A549 (cell line): ENCODE measurements at regions not wholly inside any gene's neighbourhood (a gene's known extent, or its start where the extent isn't known, plus 50 kb on each side); places are given as distances from the start of the nearest gene placed in this dataset.

Source experiments
- ATAC-seq, 2 experiments: fragments of 200-7000 bp in 1 of 2; fragments of >200 bp in 1 of 2; cut with Nextera tagmentation in 1 of 2; cut with Tn5 transposase in 1 of 2; 3 replicates each; pipeline versions ENCODE4 v1.8.0 to v1.9.1; 2018 to 2020; ENCODE audit warnings: mild to moderate bottlenecking in 1 of 2, moderate library complexity in 1 of 2
- CTCF ChIA-PET: fragments of 300-600 bp; sonication (Branson Sonifier 250); formaldehyde crosslinking; extraction: SDS; loops from one replicate; lab custom pipeline; 2021; ENCODE audit warnings: antibody characterized with exemption, inconsistent platforms; lab: Yijun Ruan, JAX
- POLR2A ChIA-PET: fragments of 350-600 bp; formaldehyde crosslinking; extraction: SDS; loops from one replicate; lab custom pipeline; 2021; ENCODE audit warnings: antibody characterized with exemption, inconsistent platforms; lab: Yijun Ruan, JAX
- DNase-seq, 2 experiments: peaks; one replicate each; pipeline versions ENCODE4 v3.0.0 to v3.0.0-alpha.2; 2011 to 2016; ENCODE audit warnings: low read depth in 1 of 2, low spot score in 1 of 2
- FAIRE-seq: peaks from 2 replicates; lab custom pipeline; 2011; peaks lifted over from hg19 to GRCh38; lab: Jason Lieb, UNC
- H3K27ac ChIP-seq, 2 experiments: fragments of >200 bp; sonication (Bioruptor Twin); formaldehyde crosslinking; 3 replicates each; pipeline ENCODE4 v1.5.1; 2016 to 2017
- H3K4me1 ChIP-seq: fragments of >200 bp; sonication (Bioruptor Twin); formaldehyde crosslinking; 3 replicates; pipeline ENCODE4 v1.6.1; 2016
- H3K4me2 ChIP-seq: fragments of >200 bp; sonication (Bioruptor Twin); formaldehyde crosslinking; 3 replicates; pipeline ENCODE4 v1.6.1; 2016
- H3K4me3 ChIP-seq: fragments of >200 bp; sonication (Bioruptor Twin); formaldehyde crosslinking; 3 replicates; pipeline ENCODE4 v1.5.1; 2016
- H3K9me3 ChIP-seq: fragments of >200 bp; sonication (Bioruptor Twin); formaldehyde crosslinking; 3 replicates; pipeline ENCODE4 v1.6.1; 2016
- BHLHE40 ChIP-seq: IDR thresholded peaks from 2 replicates; pipeline ENCODE4 v1.6.1; 2012; ENCODE audit warnings: low read depth, low read length, inconsistent platforms
- CHD2 ChIP-seq: fragments of 150-350 bp; IDR thresholded peaks from 2 replicates; pipeline ENCODE4 v1.6.1; 2014; ENCODE audit warnings: low read length; ENCODE audit not compliant: partially characterized antibody
- EHF ChIP-seq: fragments of 250-450 bp; sonication (Bioruptor Pico); IDR thresholded peaks from 2 replicates; pipeline ENCODE4 v1.5.0; 2020; ENCODE audit warnings: mild to moderate bottlenecking
- EHMT2 ChIP-seq: fragments of 200-600 bp; sonication (generic); IDR thresholded peaks from 2 replicates; pipeline ENCODE4 v1.6.1; 2016; ENCODE audit warnings: antibody characterized with exemption, low read depth, mild to moderate bottlenecking, moderate library complexity
- ESRRA ChIP-seq: fragments of 150-350 bp; IDR thresholded peaks from 2 replicates; pipeline ENCODE4 v1.6.1; 2014; ENCODE audit warnings: mild to moderate bottlenecking, low read length, borderline replicate concordance
- FOSL2 ChIP-seq, 2 experiments: fragments of 450-650 bp in 1 of 2; fragments of >200 bp in 1 of 2; sonication (Bioruptor Twin) in 1 of 2; formaldehyde crosslinking; IDR thresholded peaks; 2 replicates each; pipeline versions ENCODE4 v1.5.0 to v1.6.1; 2016 to 2020; ENCODE audit warnings: mild to moderate bottlenecking in 1 of 2, moderate library complexity in 1 of 2
- GATA3 ChIP-seq: IDR thresholded peaks from 2 replicates; pipeline ENCODE4 v1.6.1; 2012; ENCODE audit warnings: borderline replicate concordance
- HOXB13 ChIP-seq: fragments of 250-450 bp; sonication (Bioruptor Pico); IDR thresholded peaks from 2 replicates; pipeline ENCODE4 v1.5.0; 2020; ENCODE audit warnings: low read depth, mild to moderate bottlenecking, moderate library complexity
- HOXB5 ChIP-seq: fragments of 250-450 bp; sonication (Bioruptor Pico); IDR thresholded peaks from 2 replicates; pipeline ENCODE4 v1.5.0; 2020; ENCODE audit warnings: mild to moderate bottlenecking, moderate library complexity
- JUNB ChIP-seq: fragments of >200 bp; sonication (Bioruptor Twin); formaldehyde crosslinking; IDR thresholded peaks from 2 replicates; pipeline ENCODE4 v1.6.1; 2016
- KDM1A ChIP-seq: fragments of 200-600 bp; sonication (generic); IDR thresholded peaks from 2 replicates; pipeline ENCODE4 v1.6.1; 2016; ENCODE audit warnings: low read depth, mild to moderate bottlenecking
- MAFK ChIP-seq: fragments of 450-650 bp; IDR thresholded peaks from 2 replicates; pipeline ENCODE4 v1.6.1; 2014; ENCODE audit not compliant: partially characterized antibody
- MAZ ChIP-seq: fragments of 150-350 bp; IDR thresholded peaks from 2 replicates; pipeline ENCODE4 v1.6.1; 2014; ENCODE audit warnings: antibody characterized with exemption, low read depth, low read length, borderline replicate concordance
- NPAS2 ChIP-seq: fragments of 250-450 bp; sonication (Bioruptor Pico); IDR thresholded peaks from 2 replicates; pipeline ENCODE4 v1.8.0; 2022; ENCODE audit warnings: mild to moderate bottlenecking, moderate library complexity, borderline replicate concordance
- PHF8 ChIP-seq: fragments of 200-600 bp; sonication (generic); IDR thresholded peaks from 2 replicates; pipeline ENCODE4 v1.6.1; 2016; ENCODE audit warnings: low read depth, mild to moderate bottlenecking, antibody characterized with exemption, moderate library complexity, borderline replicate concordance
- RAD21 ChIP-seq, 2 experiments: fragments of >200 bp in 1 of 2; sonication (Bioruptor Twin) in 1 of 2; formaldehyde crosslinking in 1 of 2; IDR thresholded peaks in 1 of 2; conservative IDR thresholded peaks in 1 of 2; 2 replicates in 1 of 2; 3 replicates in 1 of 2; pipeline ENCODE4 v1.6.1; 2012 to 2018; ENCODE audit warnings: inconsistent platforms in 1 of 2
- RFX5 ChIP-seq: fragments of 450-650 bp; IDR thresholded peaks from 2 replicates; pipeline ENCODE4 v1.7.1; 2014; ENCODE audit warnings: antibody characterized with exemption, mild to moderate bottlenecking, moderate library complexity
- RNF2 ChIP-seq: fragments of 200-600 bp; sonication (generic); IDR thresholded peaks from 2 replicates; pipeline ENCODE4 v1.6.1; 2016; ENCODE audit warnings: low read depth, mild to moderate bottlenecking, antibody characterized with exemption, moderate library complexity, borderline replicate concordance
- WGBS: methylation state at CpG from one replicate; pipeline ENCODE4 v1.1.6; 2017; ENCODE audit errors: missing lambda C conversion rate; 5-methylcytosine and 5-hydroxymethylcytosine counted together
- TF ChIP-seq, protein P1 (sequence below): fragments of 250-450 bp; sonication (Bioruptor Pico); IDR thresholded peaks from 2 replicates; pipeline ENCODE4 v1.5.0; 2021; ENCODE audit warnings: mild to moderate bottlenecking, moderate library complexity, borderline replicate concordance
- TF ChIP-seq, protein P2 (sequence below): fragments of >200 bp; sonication (Bioruptor Twin); formaldehyde crosslinking; IDR thresholded peaks from 3 replicates; pipeline ENCODE4 v1.5.1; 2016
- TF ChIP-seq, protein P3 (sequence below): fragments of 150-350 bp; IDR thresholded peaks from 2 replicates; pipeline ENCODE4 v1.6.1; 2014; ENCODE audit warnings: low read depth, mild to moderate bottlenecking, low read length
- TF ChIP-seq, protein P4 (sequence below): fragments of >200 bp; sonication (Bioruptor Twin); formaldehyde crosslinking; IDR thresholded peaks from 3 replicates; pipeline ENCODE4 v1.6.1; 2016
- TF ChIP-seq, protein P5 (sequence below): IDR thresholded peaks from 2 replicates; pipeline ENCODE4 v1.6.1; 2012

DNA sequence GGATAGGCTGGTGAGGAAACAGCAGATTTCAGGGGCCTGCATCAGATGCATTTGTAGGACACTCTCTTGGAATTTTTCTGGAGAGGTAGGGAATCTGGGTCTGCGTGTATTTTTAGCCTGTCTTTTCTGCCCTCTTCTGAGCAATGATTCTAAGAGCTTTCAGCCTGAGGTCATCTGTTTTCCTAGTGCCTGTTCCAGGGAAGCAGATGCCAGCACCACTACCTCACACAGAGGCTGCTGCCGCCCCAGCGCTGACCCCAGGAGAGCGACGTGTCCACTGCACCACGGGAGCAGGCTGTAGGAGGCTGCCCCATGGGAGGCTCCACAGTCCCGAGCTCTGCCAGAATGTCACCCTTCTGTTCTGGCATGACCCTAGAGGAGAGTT lies 316.5 kb downstream of the CYP26B1 start:
- FAIRE-seq, result no peak
- ATAC-seq, result peak; percentile 87 to 93
- peaks cover 21% of the 10 kb centered on the region for H3K4me1 ChIP-seq
- 5% methylated on average over 4 of the region's 7 CpGs for WGBS
- CTCF ChIA-PET, result interaction anchor here (2.0 kb wide), 1 partner anchor 220 kb away, joined by 7 read pairs; no protein-coding TSS in a partner anchor
- H3K4me3 ChIP-seq, result no peak overlapping the region
- peak; percentile 15 to 56 for DNase-seq
- peak overlapping the region; percentile 37; the same call in 2 of the 3 replicates for H3K4me2 ChIP-seq
- TF ChIP-seq GATA3 (no peak), BHLHE40 (no peak), KDM1A (no peak)
- TF ChIP-seq, all 56 proteins: peak for 0
- POLR2A ChIA-PET, result no interaction called here
- peak overlapping the region; percentile 8 to 68; a peak in 5 of 6 replicates for H3K27ac ChIP-seq
- no peaks in the 10 kb centered on the region for H3K9me3 ChIP-seq

DNA sequence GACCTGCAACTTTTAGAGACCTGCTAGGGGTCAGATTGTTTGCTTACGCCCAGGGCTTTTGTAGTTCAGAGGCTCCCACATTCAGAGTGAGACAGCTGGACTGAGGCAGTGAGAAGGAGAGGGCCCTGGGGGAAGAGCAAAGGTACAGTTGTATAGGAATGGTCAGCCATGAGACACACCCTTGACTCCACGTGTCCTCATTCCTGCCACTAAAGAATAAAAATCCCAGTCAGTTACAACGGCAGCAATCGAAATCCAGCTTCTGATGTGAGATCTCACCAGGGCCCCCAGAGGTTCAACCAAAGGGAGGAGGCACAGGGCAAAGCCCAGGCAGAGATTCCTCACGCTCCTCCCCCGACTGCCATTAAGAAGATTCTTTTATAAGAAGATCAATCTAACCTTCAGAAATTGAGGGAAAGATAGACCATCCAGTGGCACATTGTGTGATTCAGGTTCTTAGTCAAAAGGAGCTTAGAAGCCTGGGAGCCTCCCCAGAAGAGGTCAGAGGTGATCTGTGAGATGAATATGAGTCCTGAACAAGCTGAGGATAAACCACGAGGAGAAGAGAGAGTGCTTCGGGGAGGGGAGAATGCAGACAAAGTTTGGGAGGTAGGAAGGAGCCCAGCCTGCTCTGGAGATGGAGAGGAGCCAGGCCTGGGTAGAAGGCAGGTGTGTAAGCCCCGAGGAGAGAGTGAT lies 317.0 kb downstream of the CYP26B1 start:
- no peak for TF ChIP-seq HOXB5
- no peak for TF ChIP-seq HOXB13 (CRISPR knock-in tag)
- no peak for TF ChIP-seq CHD2
- TF ChIP-seq, protein P1, sequence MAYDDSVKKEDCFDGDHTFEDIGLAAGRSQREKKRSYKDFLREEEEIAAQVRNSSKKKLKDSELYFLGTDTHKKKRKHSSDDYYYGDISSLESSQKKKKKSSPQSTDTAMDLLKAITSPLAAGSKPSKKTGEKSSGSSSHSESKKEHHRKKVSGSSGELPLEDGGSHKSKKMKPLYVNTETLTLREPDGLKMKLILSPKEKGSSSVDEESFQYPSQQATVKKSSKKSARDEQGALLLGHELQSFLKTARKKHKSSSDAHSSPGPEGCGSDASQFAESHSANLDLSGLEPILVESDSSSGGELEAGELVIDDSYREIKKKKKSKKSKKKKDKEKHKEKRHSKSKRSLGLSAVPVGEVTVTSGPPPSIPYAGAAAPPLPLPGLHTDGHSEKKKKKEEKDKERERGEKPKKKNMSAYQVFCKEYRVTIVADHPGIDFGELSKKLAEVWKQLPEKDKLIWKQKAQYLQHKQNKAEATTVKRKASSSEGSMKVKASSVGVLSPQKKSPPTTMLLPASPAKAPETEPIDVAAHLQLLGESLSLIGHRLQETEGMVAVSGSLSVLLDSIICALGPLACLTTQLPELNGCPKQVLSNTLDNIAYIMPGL (CRISPR knock-in tag), result no peak
- no peak for TF ChIP-seq NPAS2 (CRISPR knock-in tag)
- TF ChIP-seq, protein P2, sequence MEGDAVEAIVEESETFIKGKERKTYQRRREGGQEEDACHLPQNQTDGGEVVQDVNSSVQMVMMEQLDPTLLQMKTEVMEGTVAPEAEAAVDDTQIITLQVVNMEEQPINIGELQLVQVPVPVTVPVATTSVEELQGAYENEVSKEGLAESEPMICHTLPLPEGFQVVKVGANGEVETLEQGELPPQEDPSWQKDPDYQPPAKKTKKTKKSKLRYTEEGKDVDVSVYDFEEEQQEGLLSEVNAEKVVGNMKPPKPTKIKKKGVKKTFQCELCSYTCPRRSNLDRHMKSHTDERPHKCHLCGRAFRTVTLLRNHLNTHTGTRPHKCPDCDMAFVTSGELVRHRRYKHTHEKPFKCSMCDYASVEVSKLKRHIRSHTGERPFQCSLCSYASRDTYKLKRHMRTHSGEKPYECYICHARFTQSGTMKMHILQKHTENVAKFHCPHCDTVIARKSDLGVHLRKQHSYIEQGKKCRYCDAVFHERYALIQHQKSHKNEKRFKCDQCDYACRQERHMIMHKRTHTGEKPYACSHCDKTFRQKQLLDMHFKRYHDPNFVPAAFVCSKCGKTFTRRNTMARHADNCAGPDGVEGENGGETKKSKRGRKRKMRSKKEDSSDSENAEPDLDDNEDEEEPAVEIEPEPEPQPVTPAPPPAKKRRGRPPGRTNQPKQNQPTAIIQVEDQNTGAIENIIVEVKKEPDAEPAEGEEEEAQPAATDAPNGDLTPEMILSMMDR, result no peak
- no peak for TF ChIP-seq MAZ
- TF ChIP-seq RAD21 (conservative IDR thresholded peaks at IDR 0.05 in 1 of 2, IDR thresholded peaks at IDR 0.05 in 1 of 2), result no peak
- TF ChIP-seq RNF2, result no peak
- TF ChIP-seq, protein P3, sequence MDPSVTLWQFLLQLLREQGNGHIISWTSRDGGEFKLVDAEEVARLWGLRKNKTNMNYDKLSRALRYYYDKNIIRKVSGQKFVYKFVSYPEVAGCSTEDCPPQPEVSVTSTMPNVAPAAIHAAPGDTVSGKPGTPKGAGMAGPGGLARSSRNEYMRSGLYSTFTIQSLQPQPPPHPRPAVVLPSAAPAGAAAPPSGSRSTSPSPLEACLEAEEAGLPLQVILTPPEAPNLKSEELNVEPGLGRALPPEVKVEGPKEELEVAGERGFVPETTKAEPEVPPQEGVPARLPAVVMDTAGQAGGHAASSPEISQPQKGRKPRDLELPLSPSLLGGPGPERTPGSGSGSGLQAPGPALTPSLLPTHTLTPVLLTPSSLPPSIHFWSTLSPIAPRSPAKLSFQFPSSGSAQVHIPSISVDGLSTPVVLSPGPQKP, result no peak
- no peak for TF ChIP-seq MAFK
- no peak for TF ChIP-seq EHF (CRISPR knock-in tag)
- peaks cover 21% of the 10 kb centered on the region for H3K4me1 ChIP-seq
- H3K4me3 ChIP-seq, result no peak overlapping the region
- H3K27ac ChIP-seq, result peak overlapping the region; percentile 8 to 68; a peak in 4 of 6 replicates
- ATAC-seq (peak in 1 of 2 experiments; percentile 19; a peak in 3 of 6 replicates), DNase-seq (no peak), FAIRE-seq (no peak)
- H3K9me3 ChIP-seq, result no peaks in the 10 kb centered on the region
- ChIA-PET POLR2A (no interaction called here), CTCF (interaction anchor here (1.4 to 2.0 kb wide), 2 partner anchors 42 to 220 kb away, joined by 3 to 7 read pairs; no protein-coding TSS in a partner anchor)
- 62% methylated on average over 9 of the region's 9 CpGs for WGBS
- peak overlapping the region; percentile 37; the same call in 2 of the 3 replicates for H3K4me2 ChIP-seq

DNA sequence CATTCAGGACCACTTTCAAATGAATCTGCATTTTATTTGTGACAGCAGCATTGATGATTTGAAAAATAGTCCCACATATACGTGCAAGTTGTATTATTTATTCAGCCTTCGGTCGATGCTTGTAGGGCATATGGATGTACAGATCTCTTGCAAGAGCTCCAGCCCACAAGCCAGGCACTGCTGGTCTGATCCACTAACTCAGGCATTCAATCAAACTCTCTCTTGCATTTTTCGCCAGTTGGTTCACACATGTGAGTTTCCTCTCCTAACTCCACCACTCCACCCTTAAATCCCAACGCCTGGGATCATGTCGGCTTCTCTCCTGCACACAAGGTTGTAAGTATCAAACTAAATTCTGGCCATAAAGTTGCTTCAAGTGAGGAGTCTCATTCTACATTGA lies 318.7 kb downstream of the CYP26B1 start:
- no peak for FAIRE-seq
- WGBS, result 86% methylated on average over 6 of the region's 6 CpGs
- no peaks in the 10 kb centered on the region for H3K9me3 ChIP-seq
- H3K27ac ChIP-seq, result no peak overlapping the region
- no peak for DNase-seq
- CTCF ChIA-PET, result interaction anchor here (1.2 to 1.4 kb wide), 2 partner anchors 41 to 321 kb away, joined by 3 read pairs; no protein-coding TSS in a partner anchor
- no peak overlapping the region for H3K4me3 ChIP-seq
- no peak for ATAC-seq
- POLR2A ChIA-PET, result no interaction called here
- H3K4me1 ChIP-seq, result peaks cover 21% of the 10 kb centered on the region
- H3K4me2 ChIP-seq, result no peak overlapping the region
- TF ChIP-seq, protein P3, result no peak
- TF ChIP-seq FOSL2 (IDR thresholded peaks at IDR 0.05) (no peak), FOSL2 (CRISPR knock-in tag; IDR thresholded peaks at IDR 0.05) (no peak), ESRRA (no peak), HOXB13 (CRISPR knock-in tag) (no peak), RFX5 (no peak), EHMT2 (no peak), JUNB (no peak), PHF8 (no peak)
- TF ChIP-seq, protein P4, sequence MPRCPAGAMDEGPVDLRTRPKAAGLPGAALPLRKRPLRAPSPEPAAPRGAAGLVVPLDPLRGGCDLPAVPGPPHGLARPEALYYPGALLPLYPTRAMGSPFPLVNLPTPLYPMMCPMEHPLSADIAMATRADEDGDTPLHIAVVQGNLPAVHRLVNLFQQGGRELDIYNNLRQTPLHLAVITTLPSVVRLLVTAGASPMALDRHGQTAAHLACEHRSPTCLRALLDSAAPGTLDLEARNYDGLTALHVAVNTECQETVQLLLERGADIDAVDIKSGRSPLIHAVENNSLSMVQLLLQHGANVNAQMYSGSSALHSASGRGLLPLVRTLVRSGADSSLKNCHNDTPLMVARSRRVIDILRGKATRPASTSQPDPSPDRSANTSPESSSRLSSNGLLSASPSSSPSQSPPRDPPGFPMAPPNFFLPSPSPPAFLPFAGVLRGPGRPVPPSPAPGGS, result no peak
- TF ChIP-seq, protein P5, sequence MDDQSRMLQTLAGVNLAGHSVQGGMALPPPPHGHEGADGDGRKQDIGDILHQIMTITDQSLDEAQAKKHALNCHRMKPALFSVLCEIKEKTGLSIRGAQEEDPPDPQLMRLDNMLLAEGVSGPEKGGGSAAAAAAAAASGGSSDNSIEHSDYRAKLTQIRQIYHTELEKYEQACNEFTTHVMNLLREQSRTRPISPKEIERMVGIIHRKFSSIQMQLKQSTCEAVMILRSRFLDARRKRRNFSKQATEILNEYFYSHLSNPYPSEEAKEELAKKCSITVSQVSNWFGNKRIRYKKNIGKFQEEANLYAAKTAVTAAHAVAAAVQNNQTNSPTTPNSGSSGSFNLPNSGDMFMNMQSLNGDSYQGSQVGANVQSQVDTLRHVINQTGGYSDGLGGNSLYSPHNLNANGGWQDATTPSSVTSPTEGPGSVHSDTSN, result no peak
